SU-DHL-6 (cell line): ENCODE measurements at regions not wholly inside any gene's neighbourhood (a gene's known extent, or its start where the extent isn't known, plus 50 kb on each side); places are given as distances from the start of the nearest gene placed in this dataset.

ENCODE experiments used
- H2AFZ ChIP-seq: fragments of 200-600 bp; sonication (generic); 2 replicates; pipeline ENCODE4 v1.6.1; 2014; ENCODE audit warnings: low read depth, mild to moderate bottlenecking, moderate library complexity, mixed read lengths, antibody characterized with exemption, low read length; ENCODE audit not compliant: severe bottlenecking
- H3F3A ChIP-seq: fragments of 200-600 bp; shearing (Covaris generic); 2 replicates; pipeline ENCODE4 v1.6.0; 2016; ENCODE audit warnings: antibody characterized with exemption, mild to moderate bottlenecking; ENCODE audit not compliant: insufficient read depth
- H3K27ac ChIP-seq: fragments of 200-600 bp; sonication (generic); 2 replicates; pipeline ENCODE4 v1.5.1; 2016; ENCODE audit warnings: low read depth, mild to moderate bottlenecking, low read length, moderate library complexity, mixed read lengths
- H3K27me3 ChIP-seq: fragments of 200-600 bp; sonication (generic), shearing (Covaris generic); 2 replicates; pipeline ENCODE4 v1.6.0; 2014; ENCODE audit warnings: mild to moderate bottlenecking, low read length
- H3K36me3 ChIP-seq: fragments of 200-600 bp; sonication (generic); 2 replicates; pipeline ENCODE4 v1.6.1; 2014; ENCODE audit warnings: mild to moderate bottlenecking, low read length, mixed read lengths
- H3K4me2 ChIP-seq: fragments of 300-600, 200-600 bp; shearing (Covaris generic), sonication (generic); 2 replicates; pipeline ENCODE4 v1.6.0; 2014; ENCODE audit warnings: low read length, low read depth, mild to moderate bottlenecking; ENCODE audit not compliant: poor library complexity, severe bottlenecking
- H3K4me3 ChIP-seq: fragments of 200-600 bp; sonication (generic); 2 replicates; pipeline ENCODE4 v1.5.1; 2014; ENCODE audit warnings: antibody characterized with exemption, low read length, mild to moderate bottlenecking, mixed read lengths; ENCODE audit not compliant: insufficient read depth, poor library complexity, severe bottlenecking
- H3K79me2 ChIP-seq: fragments of 200-600 bp; sonication (generic); 2 replicates; pipeline ENCODE4 v1.6.1; 2014; ENCODE audit warnings: mild to moderate bottlenecking, low read length, moderate library complexity; ENCODE audit not compliant: insufficient read depth
- H3K9ac ChIP-seq: fragments of 200-600 bp; sonication (generic); 2 replicates; pipeline ENCODE4 v1.7.0; 2014; ENCODE audit warnings: mild to moderate bottlenecking, low read length
- H3K9me2 ChIP-seq: fragments of 200-600 bp; sonication (generic); replicated peaks from 2 replicates; pipeline ENCODE4 v1.6.1; 2014; ENCODE audit warnings: low read length; ENCODE audit not compliant: insufficient read depth
- H3K9me3 ChIP-seq: fragments of 200-600 bp; sonication (generic); 2 replicates; pipeline ENCODE4 v1.6.1; 2014; ENCODE audit warnings: low read length, mixed read lengths; ENCODE audit not compliant: insufficient read depth
- H4K20me1 ChIP-seq: fragments of 200-600 bp; sonication (generic); 2 replicates; pipeline ENCODE4 v1.6.1; 2014; ENCODE audit warnings: low read depth, mild to moderate bottlenecking, antibody characterized with exemption, low read length, moderate library complexity, mixed read lengths
- EZH2phosphoT487 ChIP-seq: fragments of 200-600 bp; sonication (generic), shearing (Covaris generic); conservative IDR thresholded peaks from 2 replicates; pipeline ENCODE4 v1.6.1; 2018; ENCODE audit warnings: mild to moderate bottlenecking, antibody characterized with exemption, low read length, moderate library complexity, mixed read lengths
- TF ChIP-seq, protein P1 (sequence below): fragments of 200-600 bp; sonication (generic); IDR thresholded peaks from one replicate; pipeline ENCODE4 v1.5.1; 2017; ENCODE audit warnings: antibody characterized with exemption, mild to moderate bottlenecking, low read length, moderate library complexity; ENCODE audit not compliant: insufficient read depth, poor library complexity, severe bottlenecking

DNA sequence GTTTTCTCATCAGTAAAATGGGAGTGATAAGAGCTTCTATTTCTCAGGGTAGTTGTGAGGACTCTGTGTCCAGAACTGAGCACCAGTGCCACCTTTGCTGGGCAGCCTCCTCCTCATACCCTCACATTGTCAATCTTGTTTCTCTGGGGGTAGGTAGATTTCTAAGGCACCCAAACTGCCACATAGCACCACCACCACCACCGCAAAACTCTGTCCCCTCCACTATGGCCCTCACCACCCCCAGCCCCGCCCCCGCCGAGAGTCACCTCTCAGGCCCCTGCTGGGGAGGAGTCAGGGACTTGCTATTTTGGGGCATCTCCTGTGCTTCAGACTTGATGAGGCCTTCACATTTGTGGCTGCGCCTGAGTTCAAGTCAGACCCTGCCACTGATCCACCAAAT, 549.2 kb downstream of the PTPRU start:
- Histone ChIP-seq H3K36me3 (no peaks in the 10 kb centered on the region), H3K27me3 (no peaks in the 10 kb centered on the region), H4K20me1 (no peaks in the 10 kb centered on the region), H3K27ac (no peak overlapping the region), H3K79me2 (no peaks in the 10 kb centered on the region), H2AFZ (no peak overlapping the region), H3K4me3 (no peak overlapping the region), H3K4me2 (no peak overlapping the region), H3K9ac (no peak overlapping the region), H3K9me2 (no peaks in the 10 kb centered on the region), H3K9me3 (no peaks in the 10 kb centered on the region), H3F3A (no peaks in the 10 kb centered on the region)
- TF ChIP-seq, protein P1, sequence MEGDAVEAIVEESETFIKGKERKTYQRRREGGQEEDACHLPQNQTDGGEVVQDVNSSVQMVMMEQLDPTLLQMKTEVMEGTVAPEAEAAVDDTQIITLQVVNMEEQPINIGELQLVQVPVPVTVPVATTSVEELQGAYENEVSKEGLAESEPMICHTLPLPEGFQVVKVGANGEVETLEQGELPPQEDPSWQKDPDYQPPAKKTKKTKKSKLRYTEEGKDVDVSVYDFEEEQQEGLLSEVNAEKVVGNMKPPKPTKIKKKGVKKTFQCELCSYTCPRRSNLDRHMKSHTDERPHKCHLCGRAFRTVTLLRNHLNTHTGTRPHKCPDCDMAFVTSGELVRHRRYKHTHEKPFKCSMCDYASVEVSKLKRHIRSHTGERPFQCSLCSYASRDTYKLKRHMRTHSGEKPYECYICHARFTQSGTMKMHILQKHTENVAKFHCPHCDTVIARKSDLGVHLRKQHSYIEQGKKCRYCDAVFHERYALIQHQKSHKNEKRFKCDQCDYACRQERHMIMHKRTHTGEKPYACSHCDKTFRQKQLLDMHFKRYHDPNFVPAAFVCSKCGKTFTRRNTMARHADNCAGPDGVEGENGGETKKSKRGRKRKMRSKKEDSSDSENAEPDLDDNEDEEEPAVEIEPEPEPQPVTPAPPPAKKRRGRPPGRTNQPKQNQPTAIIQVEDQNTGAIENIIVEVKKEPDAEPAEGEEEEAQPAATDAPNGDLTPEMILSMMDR, result no peak
- no peak for TF ChIP-seq EZH2phosphoT487

DNA sequence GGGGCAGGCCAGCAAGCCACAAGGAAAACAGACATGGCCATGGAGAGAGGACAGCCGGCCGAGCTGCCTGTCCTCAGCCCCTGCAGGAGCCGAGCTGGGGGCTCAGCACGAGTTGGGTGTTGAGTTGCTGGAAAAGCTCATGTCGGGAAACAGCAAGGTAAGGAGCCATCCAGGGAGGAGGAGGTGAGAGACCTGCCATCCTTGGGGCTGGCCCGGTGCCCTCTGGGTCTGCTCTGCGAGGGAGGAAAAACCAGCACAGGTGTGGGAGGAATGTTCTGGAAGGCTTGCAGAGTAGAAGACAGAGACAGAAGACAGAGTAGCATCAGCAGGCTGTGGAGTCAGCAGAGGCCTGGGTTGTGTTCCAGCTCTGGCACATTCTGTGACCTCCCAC, 548.8 kb downstream of the PTPRU start:
- Histone ChIP-seq H4K20me1 (no peaks in the 10 kb centered on the region), H3K4me3 (no peak overlapping the region), H3F3A (no peaks in the 10 kb centered on the region), H2AFZ (no peak overlapping the region), H3K79me2 (no peaks in the 10 kb centered on the region), H3K27ac (no peak overlapping the region), H3K9ac (no peak overlapping the region), H3K9me3 (no peaks in the 10 kb centered on the region), H3K4me2 (no peak overlapping the region), H3K27me3 (no peaks in the 10 kb centered on the region), H3K36me3 (no peaks in the 10 kb centered on the region), H3K9me2 (no peaks in the 10 kb centered on the region)
- no peak for TF ChIP-seq EZH2phosphoT487
- TF ChIP-seq, protein P1, result no peak

- Histone ChIP-seq H2AFZ (no peak overlapping the region), H3K9me3 (no peaks in the 10 kb centered on the region), H3K27ac (no peak overlapping the region), H3K79me2 (no peaks in the 10 kb centered on the region), H3K9ac (no peak overlapping the region), H3K27me3 (no peaks in the 10 kb centered on the region), H3K4me2 (no peak overlapping the region), H3K36me3 (no peaks in the 10 kb centered on the region), H3F3A (no peaks in the 10 kb centered on the region), H4K20me1 (no peaks in the 10 kb centered on the region), H3K9me2 (no peaks in the 10 kb centered on the region), H3K4me3 (no peak overlapping the region)
- TF ChIP-seq EZH2phosphoT487, result no peak
- TF ChIP-seq, protein P1, result no peak
These were observed 548.2 kb downstream of the PTPRU start for GRCh38 chr1:29784276-29785136.
